ENCODE measurements at regions not wholly inside any gene's neighbourhood (a gene's known extent, or its start where the extent isn't known, plus 50 kb on each side); places are given as distances from the start of the nearest gene placed in this dataset.

DNA sequence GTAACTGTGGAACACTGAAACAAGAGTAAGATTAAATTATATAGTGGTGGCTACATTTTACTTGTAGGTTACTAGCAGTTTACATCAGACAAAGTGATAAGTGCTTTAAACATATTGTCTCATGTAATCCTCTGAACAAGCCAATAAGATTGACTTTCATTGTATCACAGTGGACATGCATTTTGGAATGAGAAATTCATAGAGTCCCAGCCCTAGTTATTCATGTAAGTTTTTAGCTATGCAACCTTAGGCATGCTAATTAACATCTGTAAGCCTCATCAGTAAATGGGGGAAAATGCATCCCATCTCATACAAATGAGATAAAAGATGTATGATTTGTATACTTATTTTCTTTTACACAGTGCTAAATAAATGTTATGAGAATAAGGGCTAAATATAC, 1038.1 kb upstream of the ADGRL4 start:
- Mint-ChIP-seq H3K27ac (no peak overlapping the region), H3K36me3 (no peaks in the 10 kb centered on the region), H3K9me3 (peaks cover 14 to 16% of the 10 kb centered on the region in 2 donors)
- no peak for DNase-seq (ENCODE audit: low spot score in 2 of 2)
- ATAC-seq, result no peak

- DNase-seq (ENCODE audit: low spot score in 2 of 2), result no peak
- no peak overlapping the region for H3K27ac Mint-ChIP-seq
- no peak for ATAC-seq
- peaks cover 11 to 20% of the 10 kb centered on the region in 2 donors for H3K9me3 Mint-ChIP-seq
- no peaks in the 10 kb centered on the region for H3K36me3 Mint-ChIP-seq
These were observed 1030.3 kb upstream of the ADGRL4 start for GRCh38 chr1:80036690-80037432.

DNA sequence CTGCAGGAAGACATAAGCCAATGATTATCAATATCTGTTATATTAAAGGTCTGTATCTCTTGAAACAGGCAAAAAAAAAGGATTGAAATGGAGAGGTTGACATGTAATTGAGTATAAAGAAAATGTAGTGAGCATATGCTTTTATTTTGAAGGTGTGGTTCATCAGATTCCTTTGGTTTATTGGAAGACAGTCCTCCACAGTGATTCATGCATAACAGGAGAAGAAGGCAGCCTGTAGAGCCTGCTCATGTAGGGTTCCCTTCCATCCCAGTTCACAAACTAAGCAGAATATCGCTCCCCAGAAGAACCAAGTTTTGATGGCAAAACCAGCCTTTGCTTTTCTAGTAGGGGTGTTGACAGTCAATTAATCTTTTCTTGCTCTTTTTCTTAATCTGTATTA, 1016.8 kb upstream of the ADGRL4 start:
- peaks cover 0 to 6% of the 10 kb centered on the region in 2 donors for H3K9me3 Mint-ChIP-seq
- DNase-seq (ENCODE audit: low spot score in 2 of 2) (no peak), ATAC-seq (no peak)
- no peak overlapping the region for H3K27ac Mint-ChIP-seq
- H3K36me3 Mint-ChIP-seq, result no peaks in the 10 kb centered on the region

DNA sequence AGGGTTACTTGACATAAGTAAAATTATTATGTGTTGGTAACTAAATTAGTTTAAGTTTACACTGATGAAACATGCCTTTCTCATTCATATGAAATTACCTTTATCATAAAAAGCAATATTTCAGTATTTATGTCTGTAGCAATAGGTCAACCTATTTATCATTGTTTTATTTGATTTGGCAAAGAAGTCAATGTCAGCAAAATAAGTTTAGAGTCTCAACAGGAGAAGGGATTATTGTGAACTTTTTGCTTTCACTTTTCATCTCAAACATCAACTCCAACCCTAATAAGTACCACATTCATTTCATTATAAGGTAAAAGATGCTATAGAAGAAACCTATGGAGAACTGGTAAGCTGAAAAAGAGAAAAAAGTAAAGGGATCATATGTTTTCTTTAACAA, 1015.4 kb upstream of the ADGRL4 start:
- Mint-ChIP-seq H3K27ac (no peak overlapping the region), H3K36me3 (no peaks in the 10 kb centered on the region), H3K9me3 (peaks cover 5 to 11% of the 10 kb centered on the region in 2 donors)
- DNase-seq (ENCODE audit: low spot score in 2 of 2) (no peak), ATAC-seq (no peak)

GRCh38 chr1:80018348-80018747, 1011.8 kb upstream of the ADGRL4 start:
- ATAC-seq (no peak), DNase-seq (ENCODE audit: low spot score in 2 of 2) (no peak)
- Mint-ChIP-seq H3K27ac (no peak overlapping the region), H3K36me3 (no peaks in the 10 kb centered on the region), H3K9me3 (peaks cover 5 to 6% of the 10 kb centered on the region in 2 donors)

GRCh38 chr1:80008934-80009333, 1002.4 kb upstream of the ADGRL4 start:
- DNase-seq (ENCODE audit: low spot score in 2 of 2), result no peak
- H3K9me3 Mint-ChIP-seq, result peaks cover 0 to 4% of the 10 kb centered on the region in 2 donors
- no peak for ATAC-seq
- no peaks in the 10 kb centered on the region for H3K36me3 Mint-ChIP-seq
- H3K27ac Mint-ChIP-seq, result no peak overlapping the region

- Mint-ChIP-seq H3K27ac (no peak overlapping the region), H3K36me3 (peaks cover 5 to 8% of the 10 kb centered on the region in 2 donors), H3K9me3 (peaks cover 8 to 14% of the 10 kb centered on the region in 2 donors)
- DNase-seq (ENCODE audit: low spot score in 2 of 2), result no peak
- no peak for ATAC-seq
These were observed 996.7 kb upstream of the ADGRL4 start for GRCh38 chr1:80003250-80003649.

DNA sequence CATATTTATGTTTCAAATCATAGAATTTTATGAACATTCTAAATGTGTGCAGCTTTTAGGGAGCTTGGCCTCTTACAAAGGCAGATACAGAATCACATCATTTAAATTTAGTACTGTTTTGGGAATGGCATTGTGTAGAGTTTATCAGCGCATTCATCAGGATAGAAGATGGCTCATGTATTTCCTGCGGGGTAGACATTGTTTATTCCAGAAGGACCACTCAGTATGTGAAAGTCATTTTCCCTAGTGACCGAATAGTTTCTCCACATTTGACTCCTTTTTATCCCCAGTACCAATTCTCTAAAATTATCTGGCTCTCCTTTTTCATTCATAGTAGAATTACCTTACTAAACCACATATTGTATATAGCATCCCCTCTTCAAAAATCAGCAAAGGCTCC, 981.9 kb upstream of the ADGRL4 start:
- ATAC-seq (no peak), DNase-seq (ENCODE audit: low spot score in 2 of 2) (no peak)
- Mint-ChIP-seq H3K27ac (no peak overlapping the region), H3K36me3 (no peaks in the 10 kb centered on the region), H3K9me3 (peaks cover 10 to 14% of the 10 kb centered on the region in 2 donors)

- ATAC-seq (no peak), DNase-seq (ENCODE audit: low spot score in 2 of 2) (no peak)
- Mint-ChIP-seq H3K36me3 (no peaks in the 10 kb centered on the region), H3K27ac (no peak overlapping the region), H3K9me3 (peaks cover 20 to 22% of the 10 kb centered on the region in 2 donors)
These were observed 975.7 kb upstream of the ADGRL4 start for GRCh38 chr1:79982211-79982610.

- no peak for DNase-seq (ENCODE audit: low spot score in 2 of 2)
- ATAC-seq, result no peak
- H3K9me3 Mint-ChIP-seq, result peaks cover 20 to 28% of the 10 kb centered on the region in 2 donors
- H3K27ac Mint-ChIP-seq, result no peak overlapping the region
- no peaks in the 10 kb centered on the region for H3K36me3 Mint-ChIP-seq
These were observed 975.0 kb upstream of the ADGRL4 start for GRCh38 chr1:79981481-79981880.

GRCh38 chr1:79979346-79979745, 972.8 kb upstream of the ADGRL4 start:
- no peaks in the 10 kb centered on the region for H3K36me3 Mint-ChIP-seq
- DNase-seq (ENCODE audit: low spot score in 2 of 2), result no peak
- no peak for ATAC-seq
- no peak overlapping the region for H3K27ac Mint-ChIP-seq
- peaks cover 17 to 22% of the 10 kb centered on the region in 2 donors for H3K9me3 Mint-ChIP-seq

DNA sequence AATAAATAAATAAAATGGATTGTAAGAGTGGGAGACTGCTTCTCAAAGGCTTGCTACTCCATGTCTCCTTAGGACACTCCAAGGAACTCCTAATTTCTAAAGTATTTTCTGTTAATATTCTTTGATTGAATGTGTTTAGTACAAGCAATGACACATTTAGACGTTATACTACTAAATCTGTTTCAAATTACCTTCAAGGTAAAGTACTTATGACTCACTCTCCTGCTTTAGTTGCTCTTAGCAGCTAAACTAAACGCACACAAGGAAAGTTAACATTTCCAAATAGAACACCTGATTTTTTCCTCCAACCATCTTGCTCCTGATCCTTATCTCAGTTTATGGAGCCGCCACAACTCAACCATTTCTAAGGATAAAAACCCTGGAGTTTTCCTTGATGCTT, 969.8 kb upstream of the ADGRL4 start:
- ATAC-seq (no peak), DNase-seq (ENCODE audit: low spot score in 2 of 2) (no peak)
- H3K27ac Mint-ChIP-seq, result no peak overlapping the region
- H3K36me3 Mint-ChIP-seq, result no peaks in the 10 kb centered on the region
- H3K9me3 Mint-ChIP-seq, result peaks cover 11 to 22% of the 10 kb centered on the region in 2 donors

DNA sequence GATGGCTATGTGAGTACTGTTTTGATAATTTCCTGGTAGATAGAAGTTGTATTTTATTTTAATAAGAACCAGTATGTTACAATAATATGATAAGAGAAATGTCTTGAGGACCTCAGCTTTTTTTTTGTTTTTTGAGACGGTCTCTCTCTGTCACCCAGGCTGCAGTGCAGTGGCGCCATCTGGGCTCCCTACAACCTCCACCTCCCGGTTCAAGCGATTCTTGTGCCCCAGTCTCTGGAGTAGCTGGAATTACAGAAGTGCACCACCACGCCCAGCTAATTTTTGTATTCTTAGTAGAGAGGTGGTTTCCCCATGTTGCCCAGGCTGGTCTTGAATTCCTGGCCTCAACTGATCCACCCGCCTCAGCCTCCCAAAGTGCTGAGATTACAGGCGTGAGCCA, 968.1 kb upstream of the ADGRL4 start:
- Mint-ChIP-seq H3K9me3 (peaks cover 11 to 22% of the 10 kb centered on the region in 2 donors), H3K36me3 (no peaks in the 10 kb centered on the region), H3K27ac (no peak overlapping the region)
- no peak for ATAC-seq
- DNase-seq (ENCODE audit: low spot score in 2 of 2), result no peak

- peaks cover 0 to 19% of the 10 kb centered on the region in 2 donors for H3K9me3 Mint-ChIP-seq
- no peak overlapping the region for H3K27ac Mint-ChIP-seq
- no peak for DNase-seq (ENCODE audit: low spot score in 2 of 2)
- ATAC-seq, result no peak
- no peaks in the 10 kb centered on the region for H3K36me3 Mint-ChIP-seq
These were observed 963.4 kb upstream of the ADGRL4 start for GRCh38 chr1:79969886-79970285.

GRCh38 chr1:79966438-79966837, 959.9 kb upstream of the ADGRL4 start:
- ATAC-seq (no peak), DNase-seq (ENCODE audit: low spot score in 2 of 2) (no peak)
- no peak overlapping the region for H3K27ac Mint-ChIP-seq
- no peaks in the 10 kb centered on the region for H3K36me3 Mint-ChIP-seq
- H3K9me3 Mint-ChIP-seq, result peaks cover 10 to 28% of the 10 kb centered on the region in 2 donors

DNA sequence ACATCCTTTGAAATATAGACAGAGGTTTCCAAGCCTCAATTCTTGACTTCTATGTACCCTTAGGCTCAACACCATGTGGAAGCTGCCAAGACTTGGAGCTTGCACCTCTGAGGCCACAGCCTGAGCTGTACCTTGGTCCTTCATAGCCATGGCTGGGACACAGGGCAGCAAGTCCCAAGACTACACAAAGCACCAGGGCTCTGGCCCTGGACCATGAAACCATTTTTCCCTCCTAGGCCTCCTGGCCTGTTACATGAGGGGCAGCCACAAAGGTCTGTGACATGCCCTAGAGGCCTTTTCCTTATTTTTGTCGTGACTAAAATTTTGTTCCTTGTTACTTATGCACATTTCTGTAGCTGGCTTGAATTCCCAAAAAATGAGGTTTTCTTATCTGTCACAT, 953.1 kb upstream of the ADGRL4 start:
- ATAC-seq, result no peak
- H3K36me3 Mint-ChIP-seq, result peaks cover 0 to 12% of the 10 kb centered on the region in 2 donors
- DNase-seq (ENCODE audit: low spot score in 2 of 2), result no peak

DNA sequence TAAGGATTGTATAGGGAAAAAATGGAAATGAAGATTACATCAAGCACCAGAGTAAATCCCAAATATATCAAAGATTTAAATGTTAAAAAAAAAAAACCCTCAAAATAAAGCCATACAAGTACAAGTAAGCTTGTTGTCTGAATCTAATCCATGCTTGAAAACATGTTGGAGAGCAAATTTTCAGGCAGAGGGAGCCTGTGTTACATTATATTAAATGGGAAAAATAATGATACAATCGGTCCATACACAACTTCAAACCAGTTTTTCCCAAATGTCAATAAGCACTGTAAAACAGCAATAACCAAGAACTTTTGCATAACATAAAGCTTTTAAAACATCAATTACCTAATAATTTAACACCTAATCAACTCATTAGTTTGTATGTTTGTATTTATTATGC, 949.4 kb upstream of the ADGRL4 start:
- Mint-ChIP-seq H3K36me3 (peaks cover 0 to 17% of the 10 kb centered on the region in 2 donors), H3K9me3 (peaks cover 23 to 47% of the 10 kb centered on the region in 2 donors), H3K27ac (no peak overlapping the region)
- ATAC-seq, result no peak
- no peak for DNase-seq (ENCODE audit: low spot score in 2 of 2)

More for the DNA sequence above, 953.1 kb upstream of the ADGRL4 start:
- Mint-ChIP-seq H3K27ac (no peak overlapping the region), H3K9me3 (peaks cover 23 to 41% of the 10 kb centered on the region in 2 donors)

DNA sequence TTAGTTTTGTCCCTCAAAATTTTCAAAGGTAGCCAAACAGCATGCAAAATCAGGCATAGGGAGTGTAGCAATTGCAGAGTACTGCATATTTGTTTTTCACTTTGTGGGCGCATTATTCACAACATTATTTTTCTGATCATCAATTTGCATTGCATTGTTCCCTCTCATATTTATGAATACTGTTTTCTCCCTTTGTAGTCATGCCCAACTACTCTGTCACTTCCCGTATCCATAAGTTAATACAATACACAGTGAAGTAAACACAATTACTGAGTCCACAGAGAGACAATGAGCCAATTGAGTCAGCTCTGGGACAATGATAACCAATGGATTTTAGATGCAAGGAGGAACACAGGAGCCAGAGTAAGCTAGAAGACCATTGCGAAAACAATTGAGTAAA, 944.0 kb upstream of the ADGRL4 start:
- no peak for DNase-seq (ENCODE audit: low spot score in 2 of 2)
- Mint-ChIP-seq H3K9me3 (peaks cover 10 to 31% of the 10 kb centered on the region in 2 donors), H3K36me3 (peaks cover 0 to 6% of the 10 kb centered on the region in 2 donors), H3K27ac (no peak overlapping the region)
- no peak for ATAC-seq

All from activated naive CD4-positive, alpha-beta T cell treated with anti-CD3 and anti-CD28 coated beads, Interleukin-2, amount 50 U/mL, for 72 hours (primary cell).